CD8-positive, alpha-beta memory T cell (primary cell): ENCODE measurements at regions not wholly inside any gene's neighbourhood (a gene's known extent, or its start where the extent isn't known, plus 50 kb on each side); places are given as distances from the start of the nearest gene placed in this dataset.

Source experiments
- CTCF ChIA-PET: fragments of 350-600 bp; sonication (Branson Sonifier 250); formaldehyde crosslinking; loops from one replicate; lab custom pipeline; 2021; ENCODE audit warnings: antibody characterized with exemption; lab: Charles Lee
- POLR2A ChIA-PET: fragments of 350-600 bp; sonication (Branson Sonifier 250); formaldehyde crosslinking; loops from one replicate; lab custom pipeline; 2021; ENCODE audit warnings: antibody characterized with exemption; lab: Charles Lee
- DNase-seq, 5 donors: peaks; one replicate each; pipeline versions ENCODE4 v3.0.0 to v3.0.0-alpha.2; 2020 to 2022; ENCODE audit warnings: mixed read lengths in 1 of 5
- H3K27ac ChIP-seq: one replicate; pipeline ENCODE4 v1.7.0; 2013; ENCODE audit warnings: low read depth, mild to moderate bottlenecking, low read length, moderate library complexity
- H3K27me3 ChIP-seq: 2 replicates; pipeline ENCODE4 v1.7.0; 2013; ENCODE audit warnings: low read length, mild to moderate bottlenecking; ENCODE audit not compliant: insufficient read depth, poor library complexity, severe bottlenecking
- H3K36me3 ChIP-seq: 2 replicates; pipeline ENCODE4 v1.7.0; 2013; ENCODE audit warnings: mild to moderate bottlenecking, low read length, moderate library complexity; ENCODE audit not compliant: insufficient read depth
- H3K4me1 ChIP-seq: 2 replicates; pipeline ENCODE4 v1.7.0; 2013; ENCODE audit warnings: mild to moderate bottlenecking, low read length, moderate library complexity; ENCODE audit not compliant: insufficient read depth
- H3K4me3 ChIP-seq: 2 replicates; pipeline ENCODE4 v1.7.0; 2013; ENCODE audit warnings: mild to moderate bottlenecking, low read length
- H3K9me3 ChIP-seq: 2 replicates; pipeline ENCODE4 v1.7.0; 2013; ENCODE audit warnings: mild to moderate bottlenecking, low read length
- H3K27ac Mint-ChIP-seq, 8 donors: one replicate each; pipeline ENCODE4 v1.8.0; 2020 to 2021; ENCODE audit warnings: mixed read lengths in 8 of 8, mild to moderate bottlenecking in 6 of 8, inconsistent platforms in 3 of 8, moderate library complexity in 3 of 8
- H3K27me3 Mint-ChIP-seq, 2 donors: one replicate each; pipeline ENCODE4 v1.8.0; 2020 to 2021; ENCODE audit warnings: mixed read lengths in 2 of 2, mild to moderate bottlenecking in 1 of 2, moderate library complexity in 1 of 2
- H3K36me3 Mint-ChIP-seq, 3 donors: one replicate each; pipeline ENCODE4 v1.8.0; 2020 to 2021; ENCODE audit warnings: mixed read lengths in 3 of 3, inconsistent platforms in 1 of 3, mild to moderate bottlenecking in 1 of 3
- H3K4me1 Mint-ChIP-seq, 3 donors: one replicate each; pipeline ENCODE4 v1.8.0; 2020 to 2021; ENCODE audit warnings: mixed read lengths in 3 of 3, inconsistent platforms in 1 of 3, mild to moderate bottlenecking in 1 of 3
- H3K4me3 Mint-ChIP-seq, 7 donors: one replicate each; pipeline ENCODE4 v1.8.0; 2020 to 2021; ENCODE audit warnings: mixed read lengths in 7 of 7, mild to moderate bottlenecking in 6 of 7, moderate library complexity in 4 of 7, inconsistent platforms in 2 of 7
- H3K9me3 Mint-ChIP-seq, 5 donors: one replicate each; pipeline ENCODE4 v1.8.0; 2020 to 2022; ENCODE audit warnings: mixed read lengths in 5 of 5, mild to moderate bottlenecking in 3 of 5, moderate library complexity in 2 of 5, inconsistent platforms in 1 of 5

GRCh38 chr6:112620812-112621569, 273.9 kb downstream of the RFPL4B start:
- ChIA-PET CTCF (no interaction called here), POLR2A (no interaction called here)
- no peaks in the 10 kb centered on the region for H3K27me3 Mint-ChIP-seq
- no peak for DNase-seq
- no peak overlapping the region for H3K4me3 Mint-ChIP-seq
- peaks cover 0 to 12% (median 0%) of the 10 kb centered on the region in 5 donors for H3K9me3 Mint-ChIP-seq
- H3K4me1 Mint-ChIP-seq = no peaks in the 10 kb centered on the region
- H3K9me3 ChIP-seq = no peaks in the 10 kb centered on the region
- H3K27ac ChIP-seq = no peak overlapping the region
- no peaks in the 10 kb centered on the region for H3K4me1 ChIP-seq
- H3K36me3 ChIP-seq = no peaks in the 10 kb centered on the region
- H3K4me3 ChIP-seq = no peak overlapping the region
- no peaks in the 10 kb centered on the region for H3K36me3 Mint-ChIP-seq
- H3K27me3 ChIP-seq = no peaks in the 10 kb centered on the region
- H3K27ac Mint-ChIP-seq = no peak overlapping the region

GRCh38 chr6:112622036-112622435, 274.9 kb downstream of the RFPL4B start:
- Histone ChIP-seq H3K4me1 (no peaks in the 10 kb centered on the region), H3K27ac (no peak overlapping the region), H3K4me3 (no peak overlapping the region), H3K9me3 (no peaks in the 10 kb centered on the region), H3K27me3 (no peaks in the 10 kb centered on the region), H3K36me3 (no peaks in the 10 kb centered on the region)
- Mint-ChIP-seq H3K27me3 (no peaks in the 10 kb centered on the region), H3K36me3 (no peaks in the 10 kb centered on the region), H3K4me3 (no peak overlapping the region), H3K9me3 (peaks cover 0 to 16% (median 2%) of the 10 kb centered on the region in 5 donors), H3K4me1 (no peaks in the 10 kb centered on the region), H3K27ac (no peak overlapping the region)
- ChIA-PET CTCF (no interaction called here), POLR2A (no interaction called here)
- no peak for DNase-seq

GRCh38 chr6:112626468-112627082, 279.4 kb downstream of the RFPL4B start:
- CTCF ChIA-PET = no interaction called here
- Mint-ChIP-seq H3K27me3 (no peaks in the 10 kb centered on the region), H3K9me3 (peaks cover 0 to 6% (median 0%) of the 10 kb centered on the region in 5 donors), H3K36me3 (no peaks in the 10 kb centered on the region), H3K4me3 (no peak overlapping the region), H3K27ac (no peak overlapping the region), H3K4me1 (no peaks in the 10 kb centered on the region)
- DNase-seq = no peak
- Histone ChIP-seq H3K27me3 (no peaks in the 10 kb centered on the region), H3K9me3 (no peaks in the 10 kb centered on the region), H3K36me3 (no peaks in the 10 kb centered on the region), H3K27ac (no peak overlapping the region), H3K4me1 (no peaks in the 10 kb centered on the region), H3K4me3 (no peak overlapping the region)
- POLR2A ChIA-PET = no interaction called here

- CTCF ChIA-PET = no interaction called here
- H3K4me1 ChIP-seq = no peaks in the 10 kb centered on the region
- no peak overlapping the region for H3K27ac ChIP-seq
- no peaks in the 10 kb centered on the region for H3K27me3 ChIP-seq
- Mint-ChIP-seq H3K27ac (no peak overlapping the region), H3K4me1 (no peaks in the 10 kb centered on the region), H3K27me3 (peaks cover 0 to 1% of the 10 kb centered on the region in 2 donors), H3K4me3 (no peak overlapping the region), H3K36me3 (no peaks in the 10 kb centered on the region), H3K9me3 (peaks cover 0 to 7% (median 0%) of the 10 kb centered on the region in 5 donors)
- no peaks in the 10 kb centered on the region for H3K9me3 ChIP-seq
- no peak overlapping the region for H3K4me3 ChIP-seq
- POLR2A ChIA-PET = no interaction called here
- no peak for DNase-seq
- no peaks in the 10 kb centered on the region for H3K36me3 ChIP-seq
Observed at GRCh38 chr6:112634376-112634775, 287.2 kb downstream of the RFPL4B start.

- no peak for DNase-seq
- no peak overlapping the region for H3K4me3 Mint-ChIP-seq
- Histone ChIP-seq H3K36me3 (no peaks in the 10 kb centered on the region), H3K4me1 (no peaks in the 10 kb centered on the region), H3K9me3 (no peaks in the 10 kb centered on the region), H3K27ac (no peak overlapping the region), H3K27me3 (no peaks in the 10 kb centered on the region), H3K4me3 (no peak overlapping the region)
- no peaks in the 10 kb centered on the region for H3K36me3 Mint-ChIP-seq
- peaks cover 0 to 1% of the 10 kb centered on the region in 2 donors for H3K27me3 Mint-ChIP-seq
- no peak overlapping the region for H3K27ac Mint-ChIP-seq
- CTCF ChIA-PET = no interaction called here
- POLR2A ChIA-PET = no interaction called here
- no peaks in the 10 kb centered on the region for H3K4me1 Mint-ChIP-seq
- H3K9me3 Mint-ChIP-seq = peaks cover 0 to 7% (median 0%) of the 10 kb centered on the region in 5 donors
Observed at GRCh38 chr6:112636650-112637262, 289.6 kb downstream of the RFPL4B start.

GRCh38 chr6:112639391-112639831, 292.3 kb downstream of the RFPL4B start:
- Mint-ChIP-seq H3K9me3 (peaks cover 0 to 5% (median 0%) of the 10 kb centered on the region in 5 donors), H3K27ac (no peak overlapping the region), H3K4me1 (no peaks in the 10 kb centered on the region), H3K36me3 (no peaks in the 10 kb centered on the region), H3K27me3 (no peaks in the 10 kb centered on the region), H3K4me3 (no peak overlapping the region)
- ChIA-PET POLR2A (no interaction called here), CTCF (no interaction called here)
- no peaks in the 10 kb centered on the region for H3K27me3 ChIP-seq
- no peak overlapping the region for H3K27ac ChIP-seq
- H3K4me1 ChIP-seq = no peaks in the 10 kb centered on the region
- H3K4me3 ChIP-seq = no peak overlapping the region
- H3K36me3 ChIP-seq = no peaks in the 10 kb centered on the region
- H3K9me3 ChIP-seq = no peaks in the 10 kb centered on the region
- DNase-seq = no peak

- ChIA-PET POLR2A (no interaction called here), CTCF (no interaction called here)
- no peaks in the 10 kb centered on the region for H3K36me3 ChIP-seq
- Mint-ChIP-seq H3K9me3 (peaks cover 0 to 8% (median 0%) of the 10 kb centered on the region in 5 donors), H3K27me3 (no peaks in the 10 kb centered on the region), H3K27ac (no peak overlapping the region), H3K4me1 (no peaks in the 10 kb centered on the region), H3K4me3 (no peak overlapping the region), H3K36me3 (no peaks in the 10 kb centered on the region)
- H3K4me1 ChIP-seq = no peaks in the 10 kb centered on the region
- H3K27me3 ChIP-seq = no peaks in the 10 kb centered on the region
- no peak overlapping the region for H3K4me3 ChIP-seq
- H3K27ac ChIP-seq = no peak overlapping the region
- no peaks in the 10 kb centered on the region for H3K9me3 ChIP-seq
- no peak for DNase-seq
Observed at GRCh38 chr6:112640891-112641290, 293.8 kb downstream of the RFPL4B start.

- Histone ChIP-seq H3K36me3 (no peaks in the 10 kb centered on the region), H3K27ac (no peak overlapping the region), H3K4me1 (no peaks in the 10 kb centered on the region), H3K4me3 (no peak overlapping the region), H3K27me3 (no peaks in the 10 kb centered on the region), H3K9me3 (no peaks in the 10 kb centered on the region)
- DNase-seq = no peak
- H3K4me3 Mint-ChIP-seq = no peak overlapping the region
- H3K36me3 Mint-ChIP-seq = no peaks in the 10 kb centered on the region
- H3K27me3 Mint-ChIP-seq = peaks cover 0 to 2% of the 10 kb centered on the region in 2 donors
- H3K4me1 Mint-ChIP-seq = no peaks in the 10 kb centered on the region
- no peak overlapping the region for H3K27ac Mint-ChIP-seq
- CTCF ChIA-PET = no interaction called here
- POLR2A ChIA-PET = no interaction called here
- H3K9me3 Mint-ChIP-seq = peaks cover 0 to 3% (median 1%) of the 10 kb centered on the region in 5 donors
Observed at GRCh38 chr6:112649853-112650252, 302.7 kb downstream of the RFPL4B start.
